Thymus (tissue), 11 donors: ENCODE measurements at regions not wholly inside any gene's neighbourhood (a gene's known extent, or its start where the extent isn't known, plus 50 kb on each side); places are given as distances from the start of the nearest gene placed in this dataset.

Experiments
- DNase-seq, 9 donors: peaks; one replicate each; pipeline ENCODE4 v3.0.0-alpha.2; 2013; ENCODE audit warnings: low spot score in 9 of 9, low read depth in 6 of 9, missing footprints in 1 of 9
- H3K27ac ChIP-seq, 2 donors: one replicate each; pipeline ENCODE4 v1.5.1; 2013; ENCODE audit warnings: control low read depth in 1 of 2, low read depth in 1 of 2, low read length in 1 of 2, mild to moderate bottlenecking in 1 of 2, moderate library complexity in 1 of 2
- H3K27me3 ChIP-seq, 2 donors: one replicate each; pipeline ENCODE4 v1.5.1; 2013; ENCODE audit warnings: low read length in 1 of 2; ENCODE audit not compliant: control insufficient read depth in 2 of 2, insufficient read depth in 1 of 2
- H3K36me3 ChIP-seq, 2 donors: one replicate each; pipeline ENCODE4 v1.5.1; 2013; ENCODE audit warnings: low read length in 1 of 2, mild to moderate bottlenecking in 1 of 2, moderate library complexity in 1 of 2; ENCODE audit not compliant: control insufficient read depth in 2 of 2, insufficient read depth in 2 of 2
- H3K4me1 ChIP-seq, 2 donors: one replicate each; pipeline ENCODE4 v1.5.1; 2013; ENCODE audit warnings: low read length in 2 of 2; ENCODE audit not compliant: control insufficient read depth in 2 of 2, insufficient read depth in 2 of 2
- H3K4me3 ChIP-seq, 2 donors: one replicate each; pipeline ENCODE4 v1.5.1; 2013; ENCODE audit warnings: low read length in 2 of 2, control low read depth in 1 of 2, mild to moderate bottlenecking in 1 of 2
- H3K9me3 ChIP-seq, 2 donors: one replicate each; pipeline ENCODE4 v1.5.1; 2013; ENCODE audit warnings: low read length in 1 of 2, mild to moderate bottlenecking in 1 of 2; ENCODE audit not compliant: control insufficient read depth in 2 of 2, insufficient read depth in 1 of 2
- WGBS: extraction: QIAGEN DNeasy Blood & Tissue Kit; methylation state at CpG from one replicate; pipeline ENCODE4 v1.1.7; 2013; 5-methylcytosine and 5-hydroxymethylcytosine counted together
- donor health status: healthy.

- Histone ChIP-seq H3K4me1 (no peaks in the 10 kb centered on the region), H3K27me3 (no peaks in the 10 kb centered on the region), H3K27ac (no peak overlapping the region), H3K9me3 (no peaks in the 10 kb centered on the region), H3K36me3 (no peaks in the 10 kb centered on the region), H3K4me3 (no peak overlapping the region)
- no peak for DNase-seq
- WGBS = 97% methylated on average over 5 of the region's 5 CpGs
Measured at GRCh38 chr5:53172630-53173029, 63.1 kb upstream of the MOCS2 start.

GRCh38 chr5:53173083-53173482, 63.5 kb upstream of the MOCS2 start:
- H3K27me3 ChIP-seq = no peaks in the 10 kb centered on the region
- H3K9me3 ChIP-seq = no peaks in the 10 kb centered on the region
- no peak for DNase-seq
- H3K36me3 ChIP-seq = no peaks in the 10 kb centered on the region
- H3K4me3 ChIP-seq = no peak overlapping the region
- H3K4me1 ChIP-seq = no peaks in the 10 kb centered on the region
- no peak overlapping the region for H3K27ac ChIP-seq
- WGBS = 95% methylated on average over 8 of the region's 8 CpGs

- Histone ChIP-seq H3K36me3 (no peaks in the 10 kb centered on the region), H3K9me3 (no peaks in the 10 kb centered on the region), H3K4me3 (no peak overlapping the region), H3K27ac (no peak overlapping the region), H3K27me3 (no peaks in the 10 kb centered on the region), H3K4me1 (no peaks in the 10 kb centered on the region)
- 96% methylated on average over 4 of the region's 4 CpGs for WGBS
- DNase-seq = no peak
Measured at GRCh38 chr5:53178830-53179229, 69.3 kb upstream of the MOCS2 start.

GRCh38 chr5:53179691-53180090, 70.1 kb upstream of the MOCS2 start:
- no peaks in the 10 kb centered on the region for H3K9me3 ChIP-seq
- H3K27me3 ChIP-seq = no peaks in the 10 kb centered on the region
- H3K4me3 ChIP-seq = no peak overlapping the region
- WGBS = 98% methylated on average over 4 of the region's 4 CpGs
- H3K4me1 ChIP-seq = no peaks in the 10 kb centered on the region
- H3K36me3 ChIP-seq = no peaks in the 10 kb centered on the region
- H3K27ac ChIP-seq = no peak overlapping the region
- DNase-seq = no peak

GRCh38 chr5:53180538-53180937, 71.0 kb upstream of the MOCS2 start:
- Histone ChIP-seq H3K27me3 (no peaks in the 10 kb centered on the region), H3K27ac (no peak overlapping the region), H3K9me3 (no peaks in the 10 kb centered on the region), H3K4me3 (no peak overlapping the region), H3K36me3 (no peaks in the 10 kb centered on the region), H3K4me1 (no peaks in the 10 kb centered on the region)
- DNase-seq = peak in 1 of 9 donors; percentile 13
- WGBS = 26% methylated on average over 5 of the region's 5 CpGs

GRCh38 chr5:53180991-53181390, 71.4 kb upstream of the MOCS2 start:
- DNase-seq = no peak
- no peaks in the 10 kb centered on the region for H3K4me1 ChIP-seq
- H3K36me3 ChIP-seq = no peaks in the 10 kb centered on the region
- H3K27me3 ChIP-seq = no peaks in the 10 kb centered on the region
- no peaks in the 10 kb centered on the region for H3K9me3 ChIP-seq
- no peak overlapping the region for H3K4me3 ChIP-seq
- WGBS = 94% methylated on average over 1 of the region's 1 CpG
- no peak overlapping the region for H3K27ac ChIP-seq

- Histone ChIP-seq H3K4me1 (no peaks in the 10 kb centered on the region), H3K4me3 (no peak overlapping the region), H3K27ac (no peak overlapping the region), H3K27me3 (no peaks in the 10 kb centered on the region), H3K36me3 (no peaks in the 10 kb centered on the region), H3K9me3 (no peaks in the 10 kb centered on the region)
- no peak for DNase-seq
- 74% methylated on average over 2 of the region's 2 CpGs for WGBS
Measured at GRCh38 chr5:53183880-53184279, 74.3 kb upstream of the MOCS2 start.

- H3K27ac ChIP-seq = no peak overlapping the region
- no peak for DNase-seq
- 90% methylated on average over 4 of the region's 4 CpGs for WGBS
Measured at GRCh38 chr5:53191548-53192165, 82.1 kb upstream of the MOCS2 start.

GRCh38 chr5:53194086-53194485, 84.5 kb upstream of the MOCS2 start:
- 91% methylated on average over 2 of the region's 2 CpGs for WGBS
- no peaks in the 10 kb centered on the region for H3K27me3 ChIP-seq

More at GRCh38 chr5:53191548-53192165, 82.1 kb upstream of the MOCS2 start:
- no peaks in the 10 kb centered on the region for H3K9me3 ChIP-seq
- H3K36me3 ChIP-seq = no peaks in the 10 kb centered on the region
- no peaks in the 10 kb centered on the region for H3K4me1 ChIP-seq
- H3K4me3 ChIP-seq = no peak overlapping the region
- H3K27me3 ChIP-seq = no peaks in the 10 kb centered on the region

GRCh38 chr5:53199882-53200281, 90.3 kb upstream of the MOCS2 start:
- Histone ChIP-seq H3K27me3 (no peaks in the 10 kb centered on the region), H3K27ac (no peak overlapping the region), H3K4me3 (no peak overlapping the region), H3K4me1 (no peaks in the 10 kb centered on the region), H3K36me3 (no peaks in the 10 kb centered on the region), H3K9me3 (peaks cover 0 to 3% of the 10 kb centered on the region in 2 donors)
- no peak for DNase-seq

More at GRCh38 chr5:53194086-53194485, 84.5 kb upstream of the MOCS2 start:
- no peak overlapping the region for H3K4me3 ChIP-seq
- no peaks in the 10 kb centered on the region for H3K36me3 ChIP-seq
- no peak overlapping the region for H3K27ac ChIP-seq
- no peak for DNase-seq
- H3K4me1 ChIP-seq = no peaks in the 10 kb centered on the region
- H3K9me3 ChIP-seq = no peaks in the 10 kb centered on the region
